ENCODE measurements at regions not wholly inside any gene's neighbourhood (a gene's known extent, or its start where the extent isn't known, plus 50 kb on each side); places are given as distances from the start of the nearest gene placed in this dataset.

DNA sequence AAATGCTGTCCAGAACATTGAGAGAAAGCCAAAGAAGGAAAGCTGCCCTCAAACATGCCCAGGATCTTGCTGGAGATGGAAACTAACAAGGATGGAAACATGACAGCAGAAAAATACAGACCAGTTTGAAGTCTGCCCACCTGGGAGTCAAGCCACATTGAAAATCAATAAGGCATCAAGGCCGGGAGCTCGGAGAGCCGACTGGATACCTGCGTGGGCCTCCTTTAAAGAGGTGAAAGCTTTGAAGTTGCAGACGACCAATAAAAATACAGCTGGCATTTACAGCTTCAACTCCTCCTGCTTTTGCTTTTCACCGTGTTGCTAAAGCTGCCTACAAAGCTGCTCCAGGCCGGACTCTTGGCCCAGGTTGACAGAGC lies 279.7 kb downstream of the SRBD1 start:
- intact Hi-C loops (cut with DNase I; ENCODE audit: low total_unique reads): no loop called here
- Histone ChIP-seq H3K27me3 (replicated peaks in 1 of 7) (no peaks in the 10 kb centered on the region), H3K36me3 (no peaks in the 10 kb centered on the region), H3K9me3 (no peaks in the 10 kb centered on the region), H3K4me1 (no peaks in the 10 kb centered on the region), H3K27ac (no peak overlapping the region), H3K4me3 (no peak overlapping the region)
- TF ChIP-seq CTCF (IDR thresholded peaks at IDR 0.05 in 8 of 11, conservative IDR thresholded peaks at IDR 0.05 in 3 of 11) (no peak), POLR2AphosphoS5 (IDR thresholded peaks at IDR 0.05) (no peak), POLR2A (IDR thresholded peaks at IDR 0.05) (no peak)
- 79 to 93% (median 86%) methylated on average over 7 of the region's 7 CpGs for WGBS, 5 donors
- no peak for DNase-seq

DNA sequence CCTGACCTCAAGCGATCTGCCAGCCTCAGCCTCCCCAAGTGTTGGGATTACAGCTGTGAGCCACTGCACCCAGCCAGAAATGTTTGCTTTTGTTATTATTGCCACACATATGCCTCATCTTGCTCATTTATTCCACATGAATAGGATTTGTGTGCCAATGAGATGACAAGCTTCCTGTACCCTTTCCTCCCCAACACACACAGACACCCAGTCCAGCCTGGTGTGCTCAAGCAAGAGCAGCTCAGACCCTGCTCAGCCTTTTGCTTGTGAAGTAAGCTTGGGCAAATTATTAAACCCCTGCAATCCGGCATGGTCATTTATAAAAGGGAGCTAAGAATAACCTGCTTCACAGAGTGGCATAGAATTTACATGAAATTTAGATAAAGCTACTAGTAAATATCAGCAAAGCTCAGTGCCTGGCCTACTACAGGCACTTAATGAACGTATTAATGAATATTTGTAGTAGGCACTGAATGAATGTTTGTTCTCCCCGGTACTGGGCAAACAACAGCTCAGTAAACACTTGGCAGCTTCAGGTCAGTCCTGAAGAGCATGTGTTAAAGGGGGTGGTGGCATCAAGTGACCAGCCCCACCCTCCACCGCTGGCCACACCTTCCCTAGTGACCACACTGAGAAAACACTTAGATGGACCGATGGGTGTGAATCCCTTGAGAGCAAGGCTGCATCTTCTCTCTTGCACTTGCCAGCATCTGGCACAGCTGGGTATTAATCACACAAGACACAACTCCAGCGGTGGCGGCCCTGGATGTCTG lies 280.2 kb downstream of the SRBD1 start:
- no peak for DNase-seq
- Histone ChIP-seq H3K27ac (no peak overlapping the region), H3K4me1 (no peaks in the 10 kb centered on the region), H3K36me3 (no peaks in the 10 kb centered on the region), H3K4me3 (no peak overlapping the region), H3K9me3 (no peaks in the 10 kb centered on the region), H3K27me3 (replicated peaks in 1 of 7) (no peaks in the 10 kb centered on the region)
- WGBS, 5 donors: 81 to 89% (median 85%) methylated on average over 8 of the region's 8 CpGs
- TF ChIP-seq CTCF (IDR thresholded peaks at IDR 0.05 in 8 of 11, conservative IDR thresholded peaks at IDR 0.05 in 3 of 11) (no peak), POLR2A (IDR thresholded peaks at IDR 0.05) (no peak), POLR2AphosphoS5 (IDR thresholded peaks at IDR 0.05) (no peak)
- intact Hi-C loops (cut with DNase I; ENCODE audit: low total_unique reads): no loop called here

GRCh38 chr2:45330108-45330507 lies 281.0 kb downstream of the SRBD1 start:
- 80 to 89% (median 86%) methylated on average over 5 of the region's 5 CpGs for WGBS, 5 donors
- no peak for DNase-seq
- Histone ChIP-seq H3K27me3 (replicated peaks in 1 of 7) (no peaks in the 10 kb centered on the region), H3K27ac (no peak overlapping the region), H3K4me1 (no peaks in the 10 kb centered on the region), H3K4me3 (no peak overlapping the region), H3K36me3 (no peaks in the 10 kb centered on the region), H3K9me3 (no peaks in the 10 kb centered on the region)
- intact Hi-C loops (cut with DNase I; ENCODE audit: low total_unique reads): no loop called here
- TF ChIP-seq CTCF (IDR thresholded peaks at IDR 0.05 in 8 of 11, conservative IDR thresholded peaks at IDR 0.05 in 3 of 11): no peak
- no peak for TF ChIP-seq POLR2A (IDR thresholded peaks at IDR 0.05)
- TF ChIP-seq POLR2AphosphoS5 (IDR thresholded peaks at IDR 0.05): no peak

DNA sequence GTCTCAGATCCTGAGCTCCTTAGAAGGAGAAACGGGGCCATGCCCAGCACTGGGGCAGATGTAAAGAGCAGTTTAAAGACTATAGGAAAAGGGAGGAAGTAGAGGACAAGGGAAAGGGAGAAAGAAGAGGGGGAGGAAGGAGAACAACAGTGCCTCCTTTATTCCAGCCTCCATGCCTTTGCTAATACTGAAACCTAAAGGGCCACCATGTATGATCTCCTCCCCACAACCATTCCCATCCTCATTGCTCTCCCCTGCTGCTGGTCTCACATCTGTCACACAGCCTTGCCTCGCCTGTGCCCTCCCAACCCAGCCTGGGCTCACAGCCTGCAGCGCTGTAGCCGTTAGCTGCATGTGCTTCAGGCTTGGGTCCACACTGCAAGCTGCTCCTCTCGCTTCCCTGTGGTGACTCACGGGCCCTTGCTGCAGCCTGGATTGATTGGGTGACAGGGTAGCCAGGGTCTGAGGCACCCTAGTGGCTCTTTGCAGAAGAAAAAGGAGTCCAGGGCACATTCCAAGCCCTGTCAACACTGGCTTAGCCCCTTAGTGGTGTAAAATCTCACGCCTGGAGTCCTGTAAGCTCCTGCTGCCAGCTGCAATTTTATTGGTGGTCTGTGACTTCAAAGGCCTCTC lies 281.9 kb downstream of the SRBD1 start:
- Histone ChIP-seq H3K36me3 (no peaks in the 10 kb centered on the region), H3K4me3 (no peak overlapping the region), H3K27me3 (replicated peaks in 1 of 7) (no peaks in the 10 kb centered on the region), H3K27ac (no peak overlapping the region), H3K4me1 (no peaks in the 10 kb centered on the region), H3K9me3 (peaks cover 0 to 3% (median 1%) of the 10 kb centered on the region in 8 donors)
- no peak for DNase-seq
- intact Hi-C loops (cut with DNase I; ENCODE audit: low total_unique reads): no loop called here
- TF ChIP-seq POLR2AphosphoS5 (IDR thresholded peaks at IDR 0.05) (no peak), POLR2A (IDR thresholded peaks at IDR 0.05) (no peak), CTCF (IDR thresholded peaks at IDR 0.05 in 8 of 11, conservative IDR thresholded peaks at IDR 0.05 in 3 of 11) (no peak)
- 72 to 90% (median 82%) methylated on average over 6 to 7 of the region's 7 CpGs for WGBS, 5 donors

Measured in spleen (tissue), 11 donors.